HG02973 (cell line): ENCODE measurements at regions not wholly inside any gene's neighbourhood (a gene's known extent, or its start where the extent isn't known, plus 50 kb on each side); places are given as distances from the start of the nearest gene placed in this dataset.
"Not testable (repeated sequence)": the region's sequence is repeated elsewhere in the genome, so short reads cannot be mapped to it uniquely, and the experiment has no call there.

Experiments used
- ATAC-seq: cut with Tn5 transposase; IDR thresholded peaks from one replicate; pipeline ENCODE4 v1.9.1; 2021; ENCODE audit warnings: moderate library complexity; ENCODE audit not compliant: unreplicated experiment

DNA sequence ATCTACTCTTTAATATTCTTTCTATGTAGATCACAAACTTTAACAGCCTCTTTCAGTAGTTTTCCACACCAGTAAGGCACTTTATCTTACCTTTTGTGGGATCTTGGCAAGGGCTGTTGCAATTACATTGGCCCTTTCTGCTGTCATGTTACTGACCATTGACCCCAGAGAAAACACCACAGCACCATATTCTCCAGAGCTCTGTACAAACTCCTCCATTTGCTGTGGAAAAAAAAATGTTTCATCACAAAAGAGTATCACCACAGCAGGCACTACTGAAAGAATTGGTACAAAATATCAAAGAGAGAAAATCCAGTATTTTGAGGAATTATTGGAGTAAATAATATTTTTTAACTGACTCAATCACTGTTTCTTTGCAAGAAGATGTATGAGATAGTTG lies 62.3 kb upstream of the UGT2A3 start:
- ATAC-seq, result not testable (repeated sequence)

DNA sequence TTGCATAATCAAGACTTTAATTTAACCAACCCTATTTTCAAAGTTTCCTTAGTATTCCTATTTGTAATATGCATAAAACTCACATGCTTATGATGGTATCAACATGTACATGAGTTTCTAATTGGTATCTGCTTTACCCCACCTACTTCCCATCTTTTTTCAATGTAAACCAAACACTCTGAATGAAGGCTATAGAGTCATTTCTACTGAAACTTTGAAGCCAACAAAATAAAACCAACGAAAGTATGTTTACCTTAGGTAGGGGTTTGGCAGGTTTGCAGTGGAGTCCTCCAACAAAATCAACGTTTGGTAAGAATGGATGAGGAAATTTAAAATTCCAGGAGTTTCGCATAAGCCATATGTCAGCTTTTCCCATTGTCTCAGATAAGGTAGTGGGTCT lies 66.4 kb upstream of the UGT2A3 start:
- not testable (repeated sequence) for ATAC-seq

- ATAC-seq, result not testable (repeated sequence)
These were observed 68.2 kb upstream of the UGT2A3 start for GRCh38 chr4:69019538-69020461.

- not testable (repeated sequence) for ATAC-seq
These were observed 68.8 kb upstream of the UGT2A3 start for GRCh38 chr4:69020462-69020807.

- peak; percentile 85 for ATAC-seq
These were observed 70.9 kb upstream of the UGT2B7 start for GRCh38 chr4:69025191-69025998.

DNA sequence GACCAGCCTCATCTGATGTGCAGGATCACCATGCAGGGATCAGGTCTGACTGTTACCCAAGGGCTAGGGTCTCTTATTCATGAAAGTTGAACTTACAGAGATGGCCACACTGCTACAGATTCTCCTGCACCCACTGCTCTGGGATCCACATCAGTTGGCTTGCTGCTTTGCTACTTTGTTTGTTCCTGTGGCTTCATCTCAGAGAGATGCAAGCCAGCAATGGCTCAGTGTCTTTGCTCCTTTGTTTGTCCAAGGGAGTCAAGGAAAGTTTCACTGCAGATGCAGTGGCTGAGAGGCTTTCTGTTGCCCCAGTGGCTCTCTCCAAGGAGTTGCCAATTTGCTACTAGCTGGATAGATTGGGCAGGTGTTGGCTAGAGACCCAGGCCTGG lies 70.3 kb upstream of the UGT2B7 start:
- no peak for ATAC-seq

- no peak for ATAC-seq
These were observed 69.3 kb upstream of the UGT2B7 start for GRCh38 chr4:69026974-69027373.

GRCh38 chr4:69030326-69030725 lies 65.9 kb upstream of the UGT2B7 start:
- no peak for ATAC-seq

- ATAC-seq, result no peak
These were observed 63.2 kb upstream of the UGT2B7 start for GRCh38 chr4:69032847-69033638.

GRCh38 chr4:69034315-69034740 lies 61.9 kb upstream of the UGT2B7 start:
- not testable (repeated sequence) for ATAC-seq

DNA sequence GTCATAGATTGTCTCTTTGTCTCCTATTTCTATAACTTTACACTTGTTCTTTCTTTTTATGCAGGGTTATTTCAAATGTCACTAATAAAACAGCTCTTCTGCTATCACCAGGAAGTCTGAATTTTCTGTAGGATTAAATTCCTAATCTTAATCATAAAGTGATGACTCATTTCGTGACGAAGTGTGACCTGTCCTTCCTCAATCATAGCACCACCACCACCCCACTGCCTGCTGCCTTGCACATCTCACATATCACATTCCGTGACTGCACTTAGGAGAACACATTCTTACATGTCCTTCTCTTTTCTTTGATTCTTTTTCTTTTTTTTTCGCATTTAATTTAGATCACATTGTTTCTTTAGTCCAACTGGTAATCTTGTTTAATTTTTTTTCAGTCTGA lies 57.7 kb upstream of the UGT2B7 start:
- no peak for ATAC-seq

GRCh38 chr4:69039071-69039470 lies 57.2 kb upstream of the UGT2B7 start:
- ATAC-seq, result no peak

- no peak for ATAC-seq
These were observed 52.0 kb upstream of the UGT2B7 start for GRCh38 chr4:69044247-69044646.
